Stimulated activated memory B cell treated with anti-CD40 and anti-IgM and Interleukin-4, amounts not matched to agents 10 μg/mL and 1 μg/mL and 100 μg/mL, for 72 hours (primary cell): ENCODE measurements at regions not wholly inside any gene's neighbourhood (a gene's known extent, or its start where the extent isn't known, plus 50 kb on each side); places are given as distances from the start of the nearest gene placed in this dataset.

Experiments used
- ATAC-seq: fragments of 150-1000 bp; cut with Tn5 transposase; 2 replicates; pipeline ENCODE4 v1.10.0; 2021
- H3K27ac Mint-ChIP-seq: one replicate; pipeline ENCODE4 v1.8.0; 2022; ENCODE audit warnings: mild to moderate bottlenecking, mixed read lengths
- H3K27me3 Mint-ChIP-seq: one replicate; pipeline ENCODE4 v1.8.0; 2022; ENCODE audit warnings: mixed read lengths
- H3K36me3 Mint-ChIP-seq: one replicate; pipeline ENCODE4 v1.8.0; 2022; ENCODE audit warnings: mixed read lengths
- H3K4me1 Mint-ChIP-seq: one replicate; pipeline ENCODE4 v1.8.0; 2022; ENCODE audit warnings: mixed read lengths
- H3K4me3 Mint-ChIP-seq: one replicate; pipeline ENCODE4 v1.8.0; 2022; ENCODE audit warnings: mild to moderate bottlenecking, moderate library complexity, mixed read lengths
- H3K9me3 Mint-ChIP-seq: one replicate; pipeline ENCODE4 v1.8.0; 2022; ENCODE audit warnings: mixed read lengths

DNA sequence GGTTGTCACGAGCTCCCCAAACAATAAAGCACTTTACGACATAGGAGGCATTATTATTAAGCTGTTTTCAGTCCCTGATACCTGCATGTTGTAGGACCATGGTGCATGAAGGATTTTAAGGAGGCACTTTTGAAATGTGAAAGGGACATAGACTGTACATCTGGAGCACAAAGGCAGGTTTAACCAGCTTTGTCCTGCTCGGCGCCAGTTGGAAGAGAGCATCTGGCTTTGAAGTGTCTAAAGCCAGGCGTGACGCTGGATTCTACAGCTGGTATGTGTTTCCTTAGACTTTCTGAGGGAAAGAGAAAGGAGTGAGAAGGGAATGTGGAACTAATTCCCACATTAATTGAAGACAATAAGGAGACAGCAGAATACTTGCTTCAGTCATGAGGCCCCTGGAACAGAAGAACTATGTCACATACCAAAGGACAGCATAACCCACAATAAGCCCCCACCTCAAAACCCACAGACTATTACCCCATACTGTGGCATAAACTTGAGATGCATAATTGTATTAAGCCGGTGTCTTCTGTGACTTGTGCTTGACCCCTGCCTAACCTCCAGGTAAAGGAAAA, 381.0 kb upstream of the MEX3C start:
- ATAC-seq = no peak
- Mint-ChIP-seq H3K36me3 (no peaks in the 10 kb centered on the region), H3K9me3 (peaks cover 10% of the 10 kb centered on the region), H3K4me3 (no peak overlapping the region), H3K4me1 (no peaks in the 10 kb centered on the region), H3K27ac (no peak overlapping the region), H3K27me3 (no peaks in the 10 kb centered on the region)

DNA sequence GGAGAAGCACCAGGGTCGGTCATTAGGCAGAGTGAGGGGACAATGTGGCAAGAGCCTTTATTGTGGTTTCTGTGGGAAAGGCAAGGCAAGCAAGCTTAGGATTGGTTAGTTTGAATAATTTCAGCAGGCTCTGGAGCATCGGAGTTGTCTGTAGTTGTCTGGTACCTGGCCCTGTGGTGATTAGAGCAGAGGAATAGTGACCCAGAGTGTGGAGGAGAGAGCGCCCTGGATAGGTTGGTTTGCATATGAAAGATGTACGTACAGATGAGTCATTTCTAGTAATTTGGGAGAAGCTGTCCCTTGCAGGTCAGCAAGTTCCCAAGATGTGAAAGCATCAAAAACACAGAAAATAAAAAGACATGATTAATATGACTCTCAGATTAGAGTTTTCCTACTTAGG, 383.1 kb upstream of the MEX3C start:
- Mint-ChIP-seq H3K4me3 (no peak overlapping the region), H3K4me1 (peaks cover 5% of the 10 kb centered on the region), H3K36me3 (no peaks in the 10 kb centered on the region), H3K27me3 (no peaks in the 10 kb centered on the region), H3K27ac (no peak overlapping the region), H3K9me3 (peaks cover 3% of the 10 kb centered on the region)
- no peak for ATAC-seq

DNA sequence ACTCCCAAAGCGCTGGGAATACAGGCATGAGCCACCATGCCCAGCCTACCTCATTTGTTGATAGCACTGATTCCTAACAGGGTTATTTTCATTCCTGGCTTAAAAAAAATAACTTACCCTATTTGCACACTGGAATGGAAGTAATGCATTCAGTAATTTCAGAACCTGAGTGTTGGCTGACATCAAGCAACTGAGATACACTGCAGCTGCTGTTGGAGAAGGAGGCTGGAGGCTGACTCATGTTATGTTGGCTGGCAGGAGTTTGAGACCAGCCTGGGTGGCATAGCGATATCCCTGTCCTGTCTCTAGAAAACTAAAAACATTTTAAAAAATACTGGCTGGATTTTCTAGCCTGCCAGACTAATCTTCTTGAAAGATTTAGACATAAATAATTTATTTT, 385.1 kb upstream of the MEX3C start:
- H3K9me3 Mint-ChIP-seq = peaks cover 3% of the 10 kb centered on the region
- H3K4me1 Mint-ChIP-seq = peaks cover 5% of the 10 kb centered on the region
- peaks cover 16% of the 10 kb centered on the region for H3K27me3 Mint-ChIP-seq
- no peak overlapping the region for H3K27ac Mint-ChIP-seq
- H3K36me3 Mint-ChIP-seq = no peaks in the 10 kb centered on the region
- ATAC-seq = no peak
- no peak overlapping the region for H3K4me3 Mint-ChIP-seq

DNA sequence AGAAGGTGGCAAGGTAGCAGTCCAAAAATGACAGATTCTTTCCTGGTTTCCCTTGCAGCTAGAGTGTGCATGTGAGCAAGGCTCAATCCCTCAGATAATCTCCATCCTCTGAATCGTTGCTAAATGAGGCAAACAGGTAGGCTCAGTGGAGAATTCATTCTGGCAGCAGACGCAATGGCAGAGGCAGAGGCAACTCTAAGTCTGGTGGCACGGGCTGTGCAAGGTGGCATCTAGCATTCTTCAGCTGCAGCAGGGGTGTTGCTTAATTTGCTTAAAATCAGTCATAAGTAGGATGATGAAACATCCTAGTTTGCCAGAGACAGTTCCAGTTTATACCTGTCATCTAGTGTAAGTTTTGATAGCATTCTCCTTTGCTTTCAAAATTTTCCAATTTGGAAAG, 391.1 kb upstream of the MEX3C start:
- H3K27me3 Mint-ChIP-seq = peaks cover 16% of the 10 kb centered on the region
- H3K4me3 Mint-ChIP-seq = no peak overlapping the region
- no peak for ATAC-seq
- no peaks in the 10 kb centered on the region for H3K36me3 Mint-ChIP-seq
- no peaks in the 10 kb centered on the region for H3K9me3 Mint-ChIP-seq
- peaks cover 5% of the 10 kb centered on the region for H3K4me1 Mint-ChIP-seq
- H3K27ac Mint-ChIP-seq = no peak overlapping the region

DNA sequence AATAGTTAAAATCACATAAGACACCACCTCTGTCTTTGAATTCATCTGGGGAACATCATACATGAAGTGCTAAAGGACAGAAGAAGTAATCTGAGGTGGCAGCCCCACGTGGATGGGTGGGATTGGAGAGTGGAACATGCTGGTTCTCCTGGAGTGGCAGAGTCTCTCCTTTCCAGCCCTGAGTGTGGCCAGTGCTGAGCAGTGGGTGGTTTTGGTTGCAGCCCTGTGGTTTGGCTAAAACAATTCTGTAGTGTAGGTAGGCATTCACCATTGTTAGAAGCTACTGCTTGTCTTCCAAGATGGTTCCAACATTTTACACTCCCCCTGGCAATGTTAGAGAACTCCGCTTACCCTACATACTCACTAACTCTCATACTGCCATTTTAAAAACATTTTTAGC, 396.4 kb upstream of the MEX3C start:
- ATAC-seq = no peak
- Mint-ChIP-seq H3K4me3 (no peak overlapping the region), H3K27ac (no peak overlapping the region), H3K9me3 (peaks cover 13% of the 10 kb centered on the region), H3K36me3 (peaks cover 5% of the 10 kb centered on the region), H3K4me1 (no peaks in the 10 kb centered on the region), H3K27me3 (peaks cover 16% of the 10 kb centered on the region)

DNA sequence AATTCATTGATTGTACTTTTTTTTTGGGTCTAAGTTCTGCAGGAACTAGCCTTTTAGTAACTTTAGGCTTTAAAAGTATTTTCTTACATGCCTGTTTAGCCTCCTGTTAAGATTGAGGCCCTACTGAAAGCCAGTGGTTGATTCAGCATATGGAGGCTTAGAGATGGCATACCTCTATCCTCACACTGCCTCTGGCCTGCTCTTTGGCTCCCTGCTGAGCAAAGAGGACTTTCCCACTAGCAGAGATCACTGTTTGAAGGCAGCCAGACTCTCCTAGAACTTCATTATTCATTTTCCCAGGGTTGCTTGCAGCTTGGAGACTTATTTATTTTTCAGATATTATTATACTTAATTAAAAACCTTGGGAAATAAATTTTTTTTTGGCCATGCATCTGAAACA, 405.6 kb upstream of the MEX3C start:
- H3K4me1 Mint-ChIP-seq = no peaks in the 10 kb centered on the region
- H3K4me3 Mint-ChIP-seq = no peak overlapping the region
- H3K27me3 Mint-ChIP-seq = peaks cover 16% of the 10 kb centered on the region
- no peak overlapping the region for H3K27ac Mint-ChIP-seq
- H3K9me3 Mint-ChIP-seq = peaks cover 9% of the 10 kb centered on the region
- no peaks in the 10 kb centered on the region for H3K36me3 Mint-ChIP-seq
- ATAC-seq = no peak

DNA sequence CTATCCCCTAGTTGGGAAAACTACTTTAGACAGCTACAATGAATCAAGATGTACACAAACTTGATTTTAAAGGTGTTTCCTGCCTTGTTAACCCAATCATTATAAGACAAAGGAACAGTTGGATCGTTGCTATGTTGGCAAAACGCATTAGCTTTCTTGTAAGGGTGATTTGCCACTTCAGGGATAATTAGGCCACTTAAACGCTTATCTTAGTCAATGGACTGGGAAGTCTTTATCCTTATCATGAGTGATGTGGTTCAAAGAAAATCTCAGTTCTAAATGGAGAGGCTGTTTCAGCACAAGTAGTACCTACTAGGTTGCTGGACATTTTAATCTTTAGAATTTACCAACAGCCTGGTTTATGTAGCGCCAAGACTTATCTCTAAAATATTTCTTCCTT, 406.1 kb upstream of the MEX3C start:
- Mint-ChIP-seq H3K27ac (no peak overlapping the region), H3K27me3 (peaks cover 13% of the 10 kb centered on the region), H3K4me1 (no peaks in the 10 kb centered on the region), H3K9me3 (peaks cover 4% of the 10 kb centered on the region), H3K36me3 (no peaks in the 10 kb centered on the region), H3K4me3 (no peak overlapping the region)
- no peak for ATAC-seq

DNA sequence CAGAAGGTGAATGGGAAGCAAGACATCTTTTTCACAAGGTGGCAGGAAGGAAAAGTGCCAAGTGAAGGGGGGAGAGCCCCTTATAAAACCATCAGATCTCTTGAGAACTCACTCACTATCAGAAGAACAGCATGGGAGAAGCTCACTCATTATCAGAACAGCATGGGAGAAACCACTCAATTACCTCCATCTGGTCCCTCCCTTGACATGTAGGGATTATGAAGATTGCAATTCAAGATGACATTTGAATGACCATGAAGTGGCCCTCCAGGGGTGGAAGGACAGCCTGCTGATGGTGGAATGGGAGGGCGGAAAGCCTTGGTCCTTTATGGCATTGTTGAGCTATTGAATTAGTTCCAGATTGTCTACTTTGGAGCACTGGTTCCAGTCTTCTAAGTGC, 413.0 kb upstream of the MEX3C start:
- Mint-ChIP-seq H3K36me3 (no peaks in the 10 kb centered on the region), H3K9me3 (no peaks in the 10 kb centered on the region), H3K27ac (no peak overlapping the region), H3K4me3 (no peak overlapping the region), H3K27me3 (peaks cover 28% of the 10 kb centered on the region), H3K4me1 (no peaks in the 10 kb centered on the region)
- ATAC-seq = no peak

DNA sequence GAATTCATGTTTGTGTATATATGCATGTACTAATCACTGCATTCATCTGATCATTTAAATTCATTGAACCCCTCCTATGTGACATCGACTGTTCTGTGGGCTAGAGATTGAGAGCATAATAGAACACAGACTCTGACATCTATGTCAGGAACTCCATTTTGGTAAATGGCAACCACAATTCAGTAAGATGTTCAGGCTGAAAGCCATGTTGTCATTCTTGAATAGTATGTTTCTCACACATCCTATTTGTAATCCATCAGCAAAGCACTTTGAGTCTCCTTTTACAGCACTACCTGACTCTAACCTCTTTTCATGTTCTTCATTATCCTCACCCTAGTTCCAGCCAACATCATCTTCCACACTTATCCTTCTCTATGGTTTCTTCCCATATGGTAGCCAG, 413.8 kb upstream of the MEX3C start:
- H3K36me3 Mint-ChIP-seq = no peaks in the 10 kb centered on the region
- peaks cover 28% of the 10 kb centered on the region for H3K27me3 Mint-ChIP-seq
- no peak overlapping the region for H3K27ac Mint-ChIP-seq

DNA sequence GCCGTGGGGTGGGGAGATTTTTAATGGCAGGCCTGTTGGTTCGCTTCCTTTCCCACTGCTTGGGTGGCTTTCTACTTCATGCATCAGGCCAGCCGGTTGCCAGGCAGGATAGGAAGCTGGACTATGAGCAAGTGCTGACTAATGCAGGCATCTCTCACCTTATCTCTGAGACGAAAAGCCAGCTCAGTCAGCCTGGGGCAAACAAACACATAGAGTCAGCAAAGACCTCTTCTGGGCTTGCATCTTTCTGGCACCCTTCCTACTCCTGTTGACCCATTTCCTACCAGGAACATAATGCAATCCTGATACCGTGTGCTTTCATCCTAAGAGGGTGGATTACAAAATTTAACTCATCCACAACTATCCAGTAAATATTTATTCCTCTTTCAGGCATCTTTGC, 416.6 kb upstream of the MEX3C start:
- H3K27me3 Mint-ChIP-seq = peaks cover 28% of the 10 kb centered on the region
- H3K36me3 Mint-ChIP-seq = no peaks in the 10 kb centered on the region
- no peak for ATAC-seq
- no peak overlapping the region for H3K27ac Mint-ChIP-seq
- no peak overlapping the region for H3K4me3 Mint-ChIP-seq
- no peaks in the 10 kb centered on the region for H3K4me1 Mint-ChIP-seq
- no peaks in the 10 kb centered on the region for H3K9me3 Mint-ChIP-seq

More for the DNA sequence above, 413.8 kb upstream of the MEX3C start:
- H3K9me3 Mint-ChIP-seq = no peaks in the 10 kb centered on the region
- H3K4me3 Mint-ChIP-seq = no peak overlapping the region
- no peaks in the 10 kb centered on the region for H3K4me1 Mint-ChIP-seq
- no peak for ATAC-seq

DNA sequence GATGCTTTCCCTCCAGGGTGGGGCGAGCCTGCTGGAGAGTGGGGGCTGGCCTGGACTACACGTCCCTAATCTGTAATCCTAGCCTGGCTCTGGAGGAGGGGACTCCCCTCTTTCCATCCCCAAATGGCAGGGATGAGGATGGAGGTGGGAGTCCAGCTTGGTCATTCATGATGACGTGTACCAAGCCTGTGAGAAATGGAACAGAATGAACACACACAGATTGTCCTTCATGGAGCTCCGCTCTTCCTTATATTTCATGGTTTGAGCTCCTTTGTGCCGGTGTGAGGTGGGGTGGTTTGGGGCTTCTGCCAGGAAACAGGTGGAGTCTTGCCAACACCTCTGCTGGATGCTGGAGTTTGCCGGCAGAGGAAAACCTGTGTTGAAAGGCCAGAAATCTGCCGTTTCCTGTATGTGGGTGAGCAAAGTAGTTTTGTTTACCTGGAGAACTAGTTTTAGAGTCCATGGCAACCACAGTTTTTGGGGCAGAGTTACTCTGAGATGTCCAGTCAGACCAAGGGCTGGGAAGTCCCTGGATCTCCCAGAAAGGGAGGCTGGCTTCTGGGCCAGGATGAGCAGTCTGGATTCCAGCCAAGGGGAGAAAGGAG, 417.6 kb upstream of the MEX3C start:
- H3K4me3 Mint-ChIP-seq = no peak overlapping the region
- no peak for ATAC-seq
- H3K27ac Mint-ChIP-seq = no peak overlapping the region
- no peaks in the 10 kb centered on the region for H3K36me3 Mint-ChIP-seq
- no peaks in the 10 kb centered on the region for H3K9me3 Mint-ChIP-seq
- H3K27me3 Mint-ChIP-seq = peaks cover 25% of the 10 kb centered on the region
- H3K4me1 Mint-ChIP-seq = no peaks in the 10 kb centered on the region

DNA sequence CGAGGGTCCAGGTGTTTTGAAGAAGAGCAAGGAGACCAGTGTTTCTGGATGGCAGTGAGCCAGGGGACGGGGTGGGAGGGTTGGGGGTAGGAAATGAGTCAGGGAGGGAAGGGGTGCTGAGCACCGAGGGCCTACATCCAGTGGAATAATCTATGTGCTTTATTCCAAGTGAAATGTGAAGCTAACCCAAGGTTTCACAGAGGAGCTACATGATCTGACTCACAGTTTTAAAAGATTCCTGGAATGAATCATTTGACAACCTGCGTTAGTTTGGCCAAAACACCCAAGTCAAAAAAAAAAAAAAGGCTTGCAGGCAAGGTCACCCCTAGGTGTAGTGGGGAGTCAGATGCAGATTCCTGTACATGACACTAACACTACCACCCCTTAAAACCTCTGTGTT, 419.7 kb upstream of the MEX3C start:
- Mint-ChIP-seq H3K27ac (no peak overlapping the region), H3K9me3 (no peaks in the 10 kb centered on the region), H3K36me3 (no peaks in the 10 kb centered on the region), H3K27me3 (peaks cover 34% of the 10 kb centered on the region), H3K4me3 (no peak overlapping the region), H3K4me1 (no peaks in the 10 kb centered on the region)
- ATAC-seq = no peak

DNA sequence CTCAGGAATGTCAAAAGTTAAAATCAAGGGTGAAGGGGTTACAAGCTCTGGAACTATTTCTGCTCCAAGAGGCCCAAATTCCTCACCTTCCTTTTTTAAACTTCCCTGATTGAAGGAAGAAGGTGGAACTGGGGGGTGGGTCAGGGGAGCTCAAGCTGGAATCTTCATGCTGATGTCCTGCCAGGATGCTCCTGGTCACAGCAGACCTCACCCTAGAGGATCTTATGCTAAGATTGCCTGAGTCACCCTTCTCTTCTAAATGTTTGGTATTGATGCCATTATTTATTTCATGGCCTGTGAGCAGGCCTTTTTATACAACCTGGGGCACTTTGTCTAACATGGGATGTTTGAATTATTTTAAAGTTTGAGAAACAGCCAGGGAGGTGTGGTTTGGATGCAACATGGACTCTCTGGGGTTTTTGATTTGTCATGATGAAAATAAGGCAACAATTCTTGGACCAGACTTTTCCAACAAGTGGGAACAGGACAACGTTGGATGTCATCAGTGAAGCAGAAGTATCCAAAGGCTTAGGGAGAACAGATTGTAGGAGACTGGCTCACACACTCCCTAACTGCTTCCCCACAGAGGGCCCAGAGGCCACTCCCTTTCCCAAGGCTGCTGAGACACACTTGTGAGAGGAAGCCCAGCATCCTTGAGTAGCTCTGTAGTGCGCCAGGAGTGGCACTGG, 420.2 kb upstream of the MEX3C start:
- Mint-ChIP-seq H3K36me3 (no peaks in the 10 kb centered on the region), H3K4me1 (no peaks in the 10 kb centered on the region), H3K4me3 (no peak overlapping the region), H3K9me3 (no peaks in the 10 kb centered on the region), H3K27me3 (peaks cover 40% of the 10 kb centered on the region), H3K27ac (no peak overlapping the region)
- no peak for ATAC-seq

DNA sequence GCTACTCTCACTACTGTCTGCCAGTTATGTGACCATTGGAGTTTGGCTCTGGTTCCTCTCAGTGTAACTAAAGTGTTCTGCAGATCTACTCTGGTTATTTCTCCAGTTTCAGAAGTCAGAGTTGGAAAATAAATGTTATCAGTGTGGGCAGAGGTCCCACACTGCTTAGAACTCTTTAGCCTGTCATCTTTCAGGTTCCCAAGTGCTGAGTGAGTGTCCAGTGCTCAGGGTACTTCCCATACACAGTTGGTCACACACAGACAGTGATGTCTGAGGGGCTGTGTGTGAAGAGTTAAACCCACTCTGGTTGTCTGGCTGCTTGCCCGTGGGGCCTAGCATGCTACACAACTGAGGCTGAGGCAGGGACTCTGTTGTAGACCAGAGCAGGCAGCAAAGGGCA, 421.8 kb upstream of the MEX3C start:
- Mint-ChIP-seq H3K9me3 (no peaks in the 10 kb centered on the region), H3K36me3 (no peaks in the 10 kb centered on the region), H3K27ac (no peak overlapping the region), H3K4me1 (no peaks in the 10 kb centered on the region), H3K27me3 (peaks cover 43% of the 10 kb centered on the region), H3K4me3 (no peak overlapping the region)
- peak; percentile 27 for ATAC-seq

DNA sequence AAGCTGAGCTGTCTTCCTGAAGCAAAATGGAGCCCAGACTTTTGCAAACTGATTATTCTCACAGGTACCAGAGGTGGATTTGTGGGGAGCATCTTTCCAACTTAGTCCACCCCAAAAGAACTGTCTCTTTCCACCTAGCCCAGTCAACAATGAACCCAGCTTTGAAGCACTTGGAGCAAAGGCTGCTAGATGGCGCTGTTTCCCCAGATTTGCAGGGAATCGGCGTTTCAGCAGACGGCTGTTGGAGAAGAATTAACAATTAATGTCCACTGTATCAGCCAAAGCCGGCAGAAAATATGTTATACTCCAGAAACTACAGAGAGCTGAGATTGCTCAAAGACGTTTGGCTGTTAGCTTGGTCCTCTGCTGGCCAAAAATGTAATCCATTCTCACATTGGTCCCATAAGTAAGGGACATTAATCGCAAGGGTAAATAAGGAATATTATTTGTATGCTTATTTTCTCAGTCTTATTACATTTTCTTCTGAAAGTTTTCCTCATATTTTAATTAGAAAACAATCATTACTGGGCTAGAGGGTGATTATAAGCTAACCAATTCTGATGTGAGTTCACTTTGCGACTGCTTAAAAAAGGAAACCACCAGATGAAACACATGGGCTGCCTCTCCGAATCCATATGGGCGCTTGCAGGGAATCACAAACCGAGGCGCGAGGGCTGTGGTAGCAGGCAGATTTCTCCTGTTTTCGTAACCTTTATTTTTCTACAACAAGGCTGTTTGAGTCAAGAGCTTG, 423.8 kb upstream of the MEX3C start:
- H3K9me3 Mint-ChIP-seq = no peaks in the 10 kb centered on the region
- no peak overlapping the region for H3K27ac Mint-ChIP-seq
- ATAC-seq = no peak
- no peak overlapping the region for H3K4me3 Mint-ChIP-seq
- H3K27me3 Mint-ChIP-seq = peaks cover 43% of the 10 kb centered on the region
- no peaks in the 10 kb centered on the region for H3K36me3 Mint-ChIP-seq
- no peaks in the 10 kb centered on the region for H3K4me1 Mint-ChIP-seq

DNA sequence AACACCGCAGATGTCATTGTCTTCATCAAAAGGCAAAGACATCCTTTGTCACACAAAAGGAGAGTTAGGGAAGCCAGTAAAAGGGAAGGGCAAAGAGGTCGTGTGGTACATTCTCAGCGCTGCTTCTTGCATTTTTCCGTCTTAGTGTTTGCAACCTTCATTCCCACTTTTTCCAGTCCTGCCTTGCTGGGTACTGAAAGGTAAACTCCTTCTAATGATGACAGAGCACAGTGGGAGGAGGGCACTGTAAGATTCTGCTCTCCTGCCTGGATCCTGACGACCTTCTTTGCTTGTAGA, 424.3 kb upstream of the MEX3C start:
- Mint-ChIP-seq H3K4me1 (no peaks in the 10 kb centered on the region), H3K27me3 (peaks cover 38% of the 10 kb centered on the region), H3K36me3 (no peaks in the 10 kb centered on the region), H3K4me3 (no peak overlapping the region), H3K9me3 (no peaks in the 10 kb centered on the region), H3K27ac (no peak overlapping the region)
- ATAC-seq = no peak
